ENCODE measurements at regions not wholly inside any gene's neighbourhood (a gene's known extent, or its start where the extent isn't known, plus 50 kb on each side); places are given as distances from the start of the nearest gene placed in this dataset.

GRCh38 chr13:85665286-85665685 lies 133.9 kb downstream of the SLITRK6 start:
- peak; percentile 22 for DNase-seq (ENCODE audit: low read depth, low spot score)

- DNase-seq (ENCODE audit: low read depth, low spot score), result no peak
Observed at GRCh38 chr13:85663856-85664255, 135.4 kb downstream of the SLITRK6 start.

DNA sequence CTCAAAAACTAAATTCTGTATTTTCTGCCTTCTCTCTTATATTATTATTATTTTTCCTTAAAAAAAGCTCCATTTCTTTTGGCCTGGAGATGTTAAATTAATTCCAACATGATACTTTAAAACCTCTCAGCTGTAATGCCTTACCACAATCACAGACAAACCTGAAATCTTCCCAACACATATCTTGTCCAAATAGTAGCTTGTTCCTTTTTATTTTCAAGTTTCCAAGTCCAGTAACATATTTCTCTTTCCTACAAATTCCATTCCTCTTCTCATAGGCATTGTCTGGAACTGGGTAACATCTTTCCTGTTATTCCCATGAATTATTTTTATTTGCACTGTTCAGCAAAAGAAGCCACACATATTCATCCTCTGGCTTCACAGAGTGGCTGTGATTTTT lies 137.0 kb downstream of the SLITRK6 start:
- DNase-seq (ENCODE audit: low read depth, low spot score), result no peak

GRCh38 chr13:85661675-85662074 lies 137.5 kb downstream of the SLITRK6 start:
- no peak for DNase-seq (ENCODE audit: low read depth, low spot score)

- no peak for DNase-seq (ENCODE audit: low read depth, low spot score)
Observed at GRCh38 chr13:85659493-85659892, 139.7 kb downstream of the SLITRK6 start.

DNA sequence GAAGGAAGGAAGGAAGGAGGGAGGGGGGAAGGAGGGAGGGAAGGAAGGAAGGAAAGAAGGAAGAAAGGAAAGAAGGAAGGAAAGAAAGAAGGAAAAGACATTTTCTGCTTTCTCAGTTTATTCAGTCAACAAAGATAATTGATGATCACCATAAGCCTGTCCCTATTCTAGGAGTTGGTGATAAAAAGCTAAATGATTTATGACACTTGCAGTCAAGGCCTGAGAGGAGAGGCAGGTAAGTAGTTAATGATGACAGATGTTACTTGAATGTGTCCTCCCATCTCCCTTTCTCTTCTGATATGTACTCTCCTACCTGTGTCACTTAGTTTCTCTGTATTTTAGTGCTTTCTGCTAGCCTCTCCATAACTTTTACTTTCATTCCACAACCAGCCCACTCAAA lies 141.3 kb downstream of the SLITRK6 start:
- no peak for DNase-seq (ENCODE audit: low read depth, low spot score)

DNA sequence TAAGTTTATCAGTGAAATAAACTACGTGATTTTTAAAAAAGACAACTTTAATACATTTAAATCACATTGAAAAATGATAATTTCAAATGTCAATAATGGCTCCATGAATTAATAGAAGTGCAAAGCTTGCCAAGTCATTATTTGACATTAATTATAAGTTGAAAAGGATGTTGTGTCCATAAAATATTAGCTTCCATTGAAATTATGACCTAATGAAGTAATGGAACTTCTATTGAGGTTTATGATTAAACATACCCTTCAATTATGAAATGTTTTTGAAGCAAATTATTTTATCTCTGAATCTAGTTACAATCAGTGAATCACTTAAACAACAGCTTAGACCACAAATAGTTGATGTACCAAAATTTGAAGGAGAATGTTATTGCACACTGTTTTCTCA lies 144.2 kb downstream of the SLITRK6 start:
- no peak for DNase-seq (ENCODE audit: low read depth, low spot score)

GRCh38 chr13:85654227-85654626 lies 145.0 kb downstream of the SLITRK6 start:
- DNase-seq (ENCODE audit: low read depth, low spot score), result no peak

- no peak for DNase-seq (ENCODE audit: low read depth, low spot score)
Observed at GRCh38 chr13:85653681-85654080, 145.5 kb downstream of the SLITRK6 start.

DNA sequence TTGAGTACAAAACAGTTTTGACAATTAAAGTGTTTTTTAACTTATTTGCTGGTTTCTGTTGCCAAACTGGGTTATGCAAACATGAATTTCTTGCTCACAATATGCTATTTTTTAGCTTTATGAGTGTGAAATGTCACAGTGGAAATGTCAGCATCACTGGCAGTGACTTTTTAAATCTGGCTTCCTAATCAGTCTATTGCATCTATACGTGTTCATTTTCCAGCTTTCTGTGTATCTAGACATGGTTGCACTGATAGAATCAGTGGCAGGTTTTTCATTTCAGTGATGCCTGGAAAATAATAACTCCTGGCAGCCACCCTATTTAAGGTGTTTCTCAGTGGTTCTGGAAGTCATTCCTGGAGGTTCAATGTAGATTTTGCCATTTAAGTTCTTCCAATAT lies 146.7 kb downstream of the SLITRK6 start:
- DNase-seq (ENCODE audit: low read depth, low spot score), result no peak

DNA sequence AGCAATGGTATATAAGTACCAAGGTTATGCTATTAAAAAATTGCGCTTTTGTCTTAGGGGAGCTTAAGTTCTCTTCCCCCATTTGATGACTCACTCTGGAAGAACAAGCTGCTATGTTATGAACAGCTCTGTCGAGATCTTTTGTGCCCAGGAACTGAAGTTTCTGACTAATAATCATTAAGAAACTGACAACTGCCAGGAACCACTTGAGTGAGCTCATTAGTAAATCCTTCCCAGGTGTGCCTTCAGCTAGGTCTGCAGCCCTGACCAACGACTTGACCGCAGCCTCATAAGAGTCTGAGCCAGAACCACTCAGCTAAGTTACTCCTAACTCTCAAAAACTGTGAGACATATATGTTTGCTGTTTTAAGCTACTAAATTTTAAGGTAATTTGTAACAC lies 147.8 kb downstream of the SLITRK6 start:
- peak; percentile 42 for DNase-seq (ENCODE audit: low read depth, low spot score)

- no peak for DNase-seq (ENCODE audit: low read depth, low spot score)
Observed at GRCh38 chr13:85650613-85651012, 148.6 kb downstream of the SLITRK6 start.

- no peak for DNase-seq (ENCODE audit: low read depth, low spot score)
Observed at GRCh38 chr13:85640727-85641126, 158.5 kb downstream of the SLITRK6 start.

GRCh38 chr13:85638815-85639393 lies 160.3 kb downstream of the SLITRK6 start:
- no peak for DNase-seq (ENCODE audit: low read depth, low spot score)

- no peak for DNase-seq (ENCODE audit: low read depth, low spot score)
Observed at GRCh38 chr13:85638265-85638664, 161.0 kb downstream of the SLITRK6 start.

DNA sequence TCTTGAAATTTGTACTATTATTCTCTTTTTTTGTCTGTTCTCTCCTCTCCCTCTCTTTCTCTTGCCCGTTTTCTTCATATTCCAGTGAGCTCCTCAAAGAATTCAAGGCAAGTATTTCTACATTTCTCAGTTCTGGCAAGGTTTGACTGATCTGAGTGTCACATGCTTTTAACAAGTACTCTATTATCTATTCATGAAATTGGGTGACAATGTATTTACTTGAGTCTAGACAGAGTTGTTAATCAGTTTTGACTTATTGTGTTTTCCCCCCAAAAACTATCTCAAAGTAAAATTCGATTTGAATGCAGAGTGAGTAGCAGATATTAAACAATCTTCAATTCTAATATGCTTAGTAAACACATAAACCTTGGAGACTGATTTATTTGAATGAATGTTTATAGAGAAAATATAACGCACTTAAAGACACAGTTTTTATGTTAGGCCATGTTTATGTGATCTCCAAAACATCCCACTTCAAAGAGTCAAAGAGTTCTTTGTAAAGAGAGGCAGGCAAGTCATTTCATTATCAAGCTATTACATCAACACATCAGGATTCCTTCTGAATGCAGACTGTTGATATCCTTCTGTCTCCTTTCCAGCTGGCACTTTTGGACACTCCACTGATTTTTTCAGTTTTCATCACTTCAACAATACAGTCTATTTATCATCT lies 166.6 kb downstream of the SLITRK6 start:
- DNase-seq (ENCODE audit: low read depth, low spot score), result no peak

- DNase-seq (ENCODE audit: low read depth, low spot score), result no peak
Observed at GRCh38 chr13:85631801-85632200, 167.4 kb downstream of the SLITRK6 start.

- DNase-seq (ENCODE audit: low read depth, low spot score), result no peak
Observed at GRCh38 chr13:85626603-85627002, 172.6 kb downstream of the SLITRK6 start.

- DNase-seq (ENCODE audit: low read depth, low spot score), result no peak
Observed at GRCh38 chr13:85619321-85619720, 179.9 kb downstream of the SLITRK6 start.

DNA sequence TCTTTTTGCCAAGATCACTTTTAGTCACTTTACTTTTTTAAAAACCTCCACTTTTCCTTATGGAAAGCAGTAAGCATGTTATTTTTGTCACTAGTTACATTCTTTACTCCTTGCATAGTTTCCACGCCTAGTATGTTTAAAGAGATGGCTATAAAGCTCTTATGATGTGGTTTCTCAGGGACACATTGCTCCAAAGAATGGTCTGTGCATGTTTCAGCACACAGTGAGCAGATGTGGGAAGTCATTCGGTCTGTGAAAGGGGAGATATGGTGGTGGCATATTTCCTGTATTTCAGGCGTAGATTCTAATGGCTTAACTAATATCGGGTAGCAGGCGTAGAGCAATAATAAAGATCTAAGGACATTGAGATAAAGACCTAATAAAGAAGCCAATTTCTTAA lies 180.7 kb downstream of the SLITRK6 start:
- DNase-seq (ENCODE audit: low read depth, low spot score), result no peak

DNA sequence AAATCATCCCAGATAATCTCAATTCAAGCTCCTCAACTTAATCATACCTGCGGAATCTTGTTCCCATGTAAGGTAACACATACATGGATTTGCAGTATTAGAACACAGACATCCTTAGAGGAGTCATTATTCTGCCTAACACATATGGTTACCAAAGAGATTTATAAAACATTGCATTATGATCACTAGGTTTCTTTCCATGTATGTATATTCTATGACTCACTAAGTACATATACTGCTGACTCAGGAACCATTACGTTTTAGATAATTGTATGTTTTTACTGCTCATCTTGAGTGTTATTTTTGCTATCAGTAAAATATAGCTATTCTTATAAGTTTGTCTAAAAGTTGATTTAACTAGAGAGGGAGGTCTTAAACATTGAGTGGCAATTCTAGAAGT lies 182.9 kb downstream of the SLITRK6 start:
- DNase-seq (ENCODE audit: low read depth, low spot score), result no peak

DNA sequence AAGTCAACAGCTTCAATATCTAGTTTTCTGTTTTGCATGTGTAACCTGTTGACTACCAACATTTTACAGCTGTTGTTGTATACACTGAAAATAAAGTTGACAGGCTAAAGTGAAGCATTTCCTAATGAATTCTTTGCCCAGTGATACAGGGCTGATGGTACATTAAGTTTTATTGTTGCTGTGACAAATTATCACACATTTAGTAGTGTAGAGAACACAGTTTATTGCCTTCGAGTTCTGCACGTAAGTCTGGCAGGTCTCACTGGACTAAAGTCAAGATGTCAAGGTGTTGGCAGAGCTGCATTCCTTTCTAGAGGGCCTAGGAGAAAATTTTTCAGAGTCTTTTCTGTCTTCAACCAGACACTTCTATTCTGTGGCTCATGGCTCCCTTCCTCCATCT lies 184.2 kb downstream of the SLITRK6 start:
- DNase-seq (ENCODE audit: low read depth, low spot score), result no peak

GRCh38 chr13:85610024-85610423 lies 189.2 kb downstream of the SLITRK6 start:
- no peak for DNase-seq (ENCODE audit: low read depth, low spot score)

Measured in astrocyte of the hippocampus (primary cell).